ENCODE measurements at regions not wholly inside any gene's neighbourhood (a gene's known extent, or its start where the extent isn't known, plus 50 kb on each side); places are given as distances from the start of the nearest gene placed in this dataset.

- no peak for DNase-seq (ENCODE audit: low spot score)
Observed at GRCh38 chr13:30151388-30151787, 156.0 kb downstream of the KATNAL1 start.

GRCh38 chr13:30149248-30149647, 158.1 kb downstream of the KATNAL1 start:
- no peak for DNase-seq (ENCODE audit: low spot score)

More at GRCh38 chr13:30151388-30151787, 156.0 kb downstream of the KATNAL1 start:
- Histone ChIP-seq H3K27ac (no peak overlapping the region), H3K4me3 (no peak overlapping the region)
- TF ChIP-seq, protein P1, sequence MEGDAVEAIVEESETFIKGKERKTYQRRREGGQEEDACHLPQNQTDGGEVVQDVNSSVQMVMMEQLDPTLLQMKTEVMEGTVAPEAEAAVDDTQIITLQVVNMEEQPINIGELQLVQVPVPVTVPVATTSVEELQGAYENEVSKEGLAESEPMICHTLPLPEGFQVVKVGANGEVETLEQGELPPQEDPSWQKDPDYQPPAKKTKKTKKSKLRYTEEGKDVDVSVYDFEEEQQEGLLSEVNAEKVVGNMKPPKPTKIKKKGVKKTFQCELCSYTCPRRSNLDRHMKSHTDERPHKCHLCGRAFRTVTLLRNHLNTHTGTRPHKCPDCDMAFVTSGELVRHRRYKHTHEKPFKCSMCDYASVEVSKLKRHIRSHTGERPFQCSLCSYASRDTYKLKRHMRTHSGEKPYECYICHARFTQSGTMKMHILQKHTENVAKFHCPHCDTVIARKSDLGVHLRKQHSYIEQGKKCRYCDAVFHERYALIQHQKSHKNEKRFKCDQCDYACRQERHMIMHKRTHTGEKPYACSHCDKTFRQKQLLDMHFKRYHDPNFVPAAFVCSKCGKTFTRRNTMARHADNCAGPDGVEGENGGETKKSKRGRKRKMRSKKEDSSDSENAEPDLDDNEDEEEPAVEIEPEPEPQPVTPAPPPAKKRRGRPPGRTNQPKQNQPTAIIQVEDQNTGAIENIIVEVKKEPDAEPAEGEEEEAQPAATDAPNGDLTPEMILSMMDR (IDR thresholded peaks at IDR 0.05): no peak

GRCh38 chr13:30148786-30149185, 158.6 kb downstream of the KATNAL1 start:
- no peak for DNase-seq (ENCODE audit: low spot score)
- TF ChIP-seq, protein P1 (IDR thresholded peaks at IDR 0.05): no peak
- no peak overlapping the region for H3K27ac ChIP-seq

More at GRCh38 chr13:30149248-30149647, 158.1 kb downstream of the KATNAL1 start:
- TF ChIP-seq, protein P1 (IDR thresholded peaks at IDR 0.05): no peak
- Histone ChIP-seq H3K4me3 (no peak overlapping the region), H3K27ac (no peak overlapping the region)

DNA sequence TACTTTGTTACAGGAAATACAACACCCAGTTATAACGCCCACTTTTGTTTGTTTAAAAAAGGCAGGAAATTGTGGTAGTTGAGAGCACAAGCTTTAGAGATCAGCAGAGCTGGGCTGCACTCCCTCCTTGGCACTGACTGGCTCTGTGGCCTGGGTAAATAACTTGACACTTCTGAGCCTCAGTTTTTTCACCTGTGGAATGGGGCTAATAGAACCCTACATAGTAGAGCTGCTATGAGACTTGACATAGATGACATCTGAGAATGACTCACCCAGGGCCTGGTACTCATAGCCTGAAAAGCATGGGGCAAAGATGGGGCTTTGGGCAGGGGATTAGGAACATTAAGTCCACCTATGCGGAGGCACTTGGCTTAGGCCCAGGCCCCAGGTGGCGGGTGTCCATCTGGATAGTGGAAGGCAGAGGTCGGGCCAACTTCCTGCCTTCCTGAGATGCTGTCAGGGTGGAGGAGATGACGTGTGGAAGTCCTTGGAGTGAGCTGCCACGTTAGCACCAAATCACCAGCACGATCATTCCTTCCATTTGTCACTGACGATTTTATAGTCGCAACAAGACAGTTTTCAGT, 159.1 kb downstream of the KATNAL1 start:
- TF ChIP-seq, protein P1 (IDR thresholded peaks at IDR 0.05): no peak
- no peak overlapping the region for H3K4me3 ChIP-seq
- DNase-seq (ENCODE audit: low spot score): no peak
- no peak overlapping the region for H3K27ac ChIP-seq

More at GRCh38 chr13:30148786-30149185, 158.6 kb downstream of the KATNAL1 start:
- H3K4me3 ChIP-seq: no peak overlapping the region

GRCh38 chr13:30147421-30147820, 159.9 kb downstream of the KATNAL1 start:
- DNase-seq (ENCODE audit: low spot score): no peak
- H3K4me3 ChIP-seq: no peak overlapping the region
- TF ChIP-seq, protein P1 (IDR thresholded peaks at IDR 0.05): no peak
- no peak overlapping the region for H3K27ac ChIP-seq

GRCh38 chr13:30147015-30147414, 160.3 kb downstream of the KATNAL1 start:
- H3K27ac ChIP-seq: no peak overlapping the region
- H3K4me3 ChIP-seq: no peak overlapping the region
- no peak for DNase-seq (ENCODE audit: low spot score)
- TF ChIP-seq, protein P1 (IDR thresholded peaks at IDR 0.05): no peak

DNA sequence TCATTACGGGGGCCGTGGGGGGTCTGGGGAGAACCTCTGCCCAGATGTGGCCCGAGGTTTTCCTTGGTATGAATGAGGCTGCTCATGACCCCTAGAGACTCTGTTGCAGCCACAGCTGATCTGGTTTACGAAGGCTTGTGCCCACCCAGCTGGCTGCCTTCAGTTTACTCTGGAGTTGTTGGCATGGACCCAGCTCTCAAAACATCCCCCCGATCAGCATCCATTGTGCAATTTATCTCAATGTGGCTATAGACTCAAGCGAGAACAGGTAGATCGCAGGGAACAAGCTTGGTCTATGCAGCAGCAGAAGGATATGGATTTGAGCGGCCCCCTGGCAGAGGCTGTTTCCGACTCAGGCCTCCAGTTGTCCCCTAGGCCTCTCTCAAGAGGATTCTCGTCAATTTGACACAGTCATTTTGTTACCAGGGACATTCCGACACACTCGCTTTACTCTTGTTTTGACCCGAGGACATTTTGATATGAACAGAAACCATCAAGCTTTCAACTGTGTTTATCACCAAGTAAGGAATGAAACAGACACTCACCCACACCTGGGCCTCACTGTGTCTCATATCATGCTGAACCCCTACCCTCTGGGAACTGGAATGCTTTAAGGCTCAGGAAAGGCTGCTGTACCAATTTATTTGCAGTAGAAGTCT, 161.5 kb downstream of the KATNAL1 start:
- DNase-seq (ENCODE audit: low spot score): no peak
- no peak overlapping the region for H3K27ac ChIP-seq
- H3K4me3 ChIP-seq: no peak overlapping the region

More for the DNA sequence above, 161.5 kb downstream of the KATNAL1 start:
- TF ChIP-seq, protein P1 (IDR thresholded peaks at IDR 0.05): no peak

All from coronary artery (tissue), 2 donors.